ENCODE measurements at regions not wholly inside any gene's neighbourhood (a gene's known extent, or its start where the extent isn't known, plus 50 kb on each side); places are given as distances from the start of the nearest gene placed in this dataset.
"Not testable (repeated sequence)": the region's sequence is repeated elsewhere in the genome, so short reads cannot be mapped to it uniquely, and the experiment has no call there.

- not testable (repeated sequence) for DNase-seq (ENCODE audit: low spot score)
These were observed 454.3 kb upstream of the SLITRK6 start for GRCh38 chr13:86253497-86253896.

DNA sequence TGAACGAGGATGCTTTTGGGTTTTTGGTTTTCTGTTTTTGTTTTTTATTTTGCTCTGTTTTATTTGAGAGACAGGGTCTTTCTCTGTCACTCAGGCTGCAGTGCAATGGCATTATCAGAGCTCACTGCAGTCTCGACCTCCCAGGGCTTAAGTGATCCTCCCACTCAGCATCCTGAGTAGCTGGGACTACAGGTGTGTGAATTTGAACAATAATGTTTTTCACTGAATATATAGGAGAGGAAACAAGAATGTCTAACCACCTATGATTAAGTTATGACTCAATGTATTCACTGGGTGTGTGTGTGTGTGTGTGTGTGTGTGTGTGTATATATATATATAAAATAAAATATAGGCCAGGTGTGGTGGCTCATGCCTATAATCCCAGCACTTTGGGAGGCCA, 456.6 kb upstream of the SLITRK6 start:
- DNase-seq (ENCODE audit: low spot score) = not testable (repeated sequence)

GRCh38 chr13:86269511-86269910, 470.3 kb upstream of the SLITRK6 start:
- DNase-seq (ENCODE audit: low spot score) = no peak

DNA sequence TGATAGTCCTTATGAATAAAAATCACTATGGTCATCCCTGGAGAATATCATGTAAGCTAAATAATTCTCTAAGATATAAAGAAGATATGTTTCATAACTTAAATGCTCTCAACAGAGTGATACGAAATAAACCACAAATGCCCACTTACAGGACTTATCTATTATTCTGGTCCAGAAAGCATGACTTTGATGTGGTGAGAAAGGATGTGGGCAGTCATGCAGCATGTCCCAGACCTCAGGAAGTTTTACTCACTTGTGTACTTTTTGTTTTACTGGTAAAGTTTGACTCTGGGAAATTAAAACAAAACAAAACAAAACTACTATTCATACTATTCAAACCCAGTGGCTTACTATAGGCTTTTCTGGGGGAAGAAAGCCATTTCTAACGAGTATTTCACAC, 483.2 kb upstream of the SLITRK6 start:
- peak; percentile 28 for DNase-seq (ENCODE audit: low spot score)

DNA sequence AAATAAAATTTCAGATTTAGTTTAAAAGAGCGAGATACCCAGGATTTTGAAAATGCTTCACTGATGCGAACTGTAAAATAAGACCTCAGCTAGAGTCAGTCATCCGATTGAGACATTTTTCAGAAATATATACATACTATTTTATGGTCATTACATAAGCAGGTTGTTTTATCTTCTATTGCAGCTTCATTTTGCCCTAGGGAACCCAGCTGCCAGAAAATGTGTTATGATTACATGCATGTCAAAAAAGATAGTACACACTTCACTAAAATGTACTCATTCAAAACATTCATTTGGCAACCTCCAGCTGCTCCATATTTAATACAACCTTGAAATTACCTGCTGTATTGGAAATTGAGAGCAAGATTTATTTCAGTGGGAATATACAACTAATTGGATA, 483.8 kb upstream of the SLITRK6 start:
- DNase-seq (ENCODE audit: low spot score) = no peak

DNA sequence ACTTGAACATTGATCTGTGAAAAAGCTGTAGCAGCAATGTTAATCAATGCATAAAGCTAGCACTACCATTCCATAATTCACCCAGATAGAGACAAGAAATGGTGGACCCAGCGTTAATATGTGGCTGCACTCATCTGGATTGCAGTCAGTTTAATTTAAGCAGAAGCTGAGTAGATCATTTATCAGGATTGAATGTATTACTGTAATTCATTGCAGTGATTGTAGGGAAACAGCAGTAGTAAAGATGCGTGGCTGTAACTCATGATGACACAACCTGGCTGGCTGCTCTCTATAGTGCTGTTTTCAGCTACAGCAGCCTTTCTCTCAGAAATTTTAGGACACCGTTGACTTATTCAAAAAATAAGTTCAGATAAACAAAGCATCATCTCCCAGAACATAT, 499.5 kb upstream of the SLITRK6 start:
- peak; percentile 4 for DNase-seq (ENCODE audit: low spot score)

GRCh38 chr13:86299128-86299527, 499.9 kb upstream of the SLITRK6 start:
- DNase-seq (ENCODE audit: low spot score) = no peak

- DNase-seq (ENCODE audit: low spot score) = no peak
These were observed 510.7 kb upstream of the SLITRK6 start for GRCh38 chr13:86309881-86310280.

- DNase-seq (ENCODE audit: low spot score) = no peak
These were observed 514.2 kb upstream of the SLITRK6 start for GRCh38 chr13:86313421-86313820.

- no peak for DNase-seq (ENCODE audit: low spot score)
These were observed 519.2 kb upstream of the SLITRK6 start for GRCh38 chr13:86318450-86318849.

- peak; percentile 35 for DNase-seq (ENCODE audit: low spot score)
These were observed 525.0 kb upstream of the SLITRK6 start for GRCh38 chr13:86324191-86324590.

- no peak for DNase-seq (ENCODE audit: low spot score)
These were observed 556.1 kb upstream of the SLITRK6 start for GRCh38 chr13:86355301-86355700.

GRCh38 chr13:86357106-86357505, 557.9 kb upstream of the SLITRK6 start:
- DNase-seq (ENCODE audit: low spot score) = no peak

DNA sequence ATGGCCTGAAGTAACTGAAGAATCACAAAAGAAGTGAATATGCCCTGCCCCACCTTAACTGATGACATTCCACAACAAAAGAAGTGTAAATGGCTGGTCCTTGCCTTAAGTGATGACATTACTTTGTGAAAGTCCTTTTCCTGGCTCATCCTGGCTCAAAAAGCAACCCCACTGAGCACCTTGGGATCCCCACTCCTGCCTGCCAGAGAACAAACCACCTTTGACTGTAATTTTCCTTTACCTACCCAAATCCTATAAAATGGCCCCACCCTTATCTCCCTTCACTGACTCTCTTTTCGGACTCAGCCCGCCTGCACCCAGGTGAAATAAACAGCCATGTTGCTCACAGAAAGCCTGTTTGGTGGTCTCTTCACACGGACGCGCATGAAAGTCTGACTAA, 564.5 kb upstream of the SLITRK6 start:
- not testable (repeated sequence) for DNase-seq (ENCODE audit: low spot score)

- no peak for DNase-seq (ENCODE audit: low spot score)
These were observed 569.7 kb upstream of the SLITRK6 start for GRCh38 chr13:86368924-86369323.

GRCh38 chr13:86377451-86377850, 578.2 kb upstream of the SLITRK6 start:
- DNase-seq (ENCODE audit: low spot score) = no peak

DNA sequence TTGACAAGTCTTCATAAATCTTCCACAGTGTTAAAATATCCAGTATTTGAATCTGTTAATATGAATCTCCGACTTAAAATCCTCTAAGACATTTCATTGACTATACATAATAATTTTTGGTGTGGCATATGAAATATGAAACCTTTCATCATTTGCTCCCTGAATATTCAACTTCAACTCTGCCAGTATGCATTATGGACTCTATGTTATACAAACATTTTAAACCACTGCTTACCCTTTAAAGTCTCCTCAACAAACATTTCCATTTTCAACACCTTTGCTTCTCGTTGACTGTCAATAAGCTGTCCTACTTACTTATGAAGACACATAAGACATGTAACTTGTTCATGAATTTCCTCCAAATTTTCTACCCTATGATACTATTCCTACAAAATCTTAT, 579.4 kb upstream of the SLITRK6 start:
- DNase-seq (ENCODE audit: low spot score) = no peak

DNA sequence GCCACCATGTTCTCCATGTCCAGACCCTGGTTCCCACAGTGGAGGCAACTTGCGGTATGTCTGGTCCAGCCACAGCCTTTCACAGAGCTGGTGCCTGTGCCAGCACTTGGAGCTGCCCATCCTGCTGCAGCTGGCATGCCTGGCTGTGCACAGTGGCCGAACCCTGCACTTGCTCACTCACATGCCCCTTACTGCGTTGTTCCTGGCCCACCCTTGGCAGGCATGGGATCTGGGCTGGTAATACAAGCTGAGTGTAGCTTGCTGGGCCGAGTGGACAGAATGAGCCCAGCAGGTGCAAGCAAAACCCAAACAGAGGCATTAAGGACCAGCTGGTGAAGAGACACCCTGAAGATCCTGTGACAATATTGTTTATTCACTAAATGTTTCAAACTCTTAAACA, 583.9 kb upstream of the SLITRK6 start:
- DNase-seq (ENCODE audit: low spot score) = no peak

DNA sequence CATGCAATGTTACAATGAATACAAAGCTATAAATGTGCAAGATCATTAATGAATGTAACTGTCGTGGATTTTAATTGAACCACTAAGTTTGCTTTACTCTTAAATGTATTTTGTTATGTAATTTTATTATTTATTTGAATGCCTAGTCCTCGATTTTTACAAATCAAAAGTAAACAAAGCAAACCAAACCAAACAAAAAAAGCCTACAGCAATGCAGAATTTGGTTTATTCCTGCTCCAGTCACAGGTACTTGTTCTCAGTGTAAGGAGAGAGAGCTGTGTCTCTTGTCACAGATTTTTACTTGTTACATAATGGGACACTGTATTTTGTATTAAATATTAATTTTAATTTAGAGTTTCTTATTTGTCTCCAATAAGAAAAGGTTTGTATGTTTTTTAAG, 584.3 kb upstream of the SLITRK6 start:
- no peak for DNase-seq (ENCODE audit: low spot score)

DNA sequence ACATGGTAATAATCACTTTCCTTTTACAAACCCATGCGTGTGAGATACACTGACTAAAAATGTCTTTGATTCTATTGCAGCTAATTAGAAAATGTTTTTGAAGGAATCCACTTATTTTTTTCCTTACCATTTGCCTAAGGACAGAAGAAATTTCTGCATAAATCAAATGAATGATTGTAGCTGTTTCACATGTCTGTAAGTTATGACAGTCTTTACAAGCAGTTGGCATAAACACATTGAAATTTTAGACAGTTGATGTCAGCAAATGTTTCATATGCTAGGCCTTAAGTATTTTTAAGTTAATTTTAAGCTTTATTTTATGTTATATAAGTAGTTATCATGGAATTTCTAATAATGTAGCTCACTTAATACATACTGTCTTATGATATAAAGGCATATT, 598.4 kb upstream of the SLITRK6 start:
- DNase-seq (ENCODE audit: low spot score) = no peak

DNA sequence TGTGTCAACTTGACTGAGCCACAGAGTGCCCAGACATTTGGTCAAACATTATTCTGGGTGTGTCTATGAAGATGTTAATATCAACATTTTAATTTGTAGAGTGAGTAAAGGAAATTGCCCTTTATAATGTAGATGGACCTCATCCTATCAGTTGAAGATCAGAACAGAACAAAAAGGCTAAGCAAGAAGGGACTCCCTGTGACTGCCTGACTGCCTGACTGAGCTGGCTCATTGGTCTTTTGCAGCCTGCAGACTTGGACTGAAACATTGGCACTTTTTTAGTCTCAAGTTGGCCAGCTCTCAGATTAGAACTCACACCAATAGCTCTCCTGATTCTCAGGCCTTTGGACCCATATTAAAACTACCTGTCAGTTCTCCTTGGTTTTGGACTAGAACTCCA, 600.4 kb upstream of the SLITRK6 start:
- no peak for DNase-seq (ENCODE audit: low spot score)

GRCh38 chr13:86402500-86402899, 603.3 kb upstream of the SLITRK6 start:
- DNase-seq (ENCODE audit: low spot score) = no peak

GRCh38 chr13:86403181-86403580, 604.0 kb upstream of the SLITRK6 start:
- no peak for DNase-seq (ENCODE audit: low spot score)

DNA sequence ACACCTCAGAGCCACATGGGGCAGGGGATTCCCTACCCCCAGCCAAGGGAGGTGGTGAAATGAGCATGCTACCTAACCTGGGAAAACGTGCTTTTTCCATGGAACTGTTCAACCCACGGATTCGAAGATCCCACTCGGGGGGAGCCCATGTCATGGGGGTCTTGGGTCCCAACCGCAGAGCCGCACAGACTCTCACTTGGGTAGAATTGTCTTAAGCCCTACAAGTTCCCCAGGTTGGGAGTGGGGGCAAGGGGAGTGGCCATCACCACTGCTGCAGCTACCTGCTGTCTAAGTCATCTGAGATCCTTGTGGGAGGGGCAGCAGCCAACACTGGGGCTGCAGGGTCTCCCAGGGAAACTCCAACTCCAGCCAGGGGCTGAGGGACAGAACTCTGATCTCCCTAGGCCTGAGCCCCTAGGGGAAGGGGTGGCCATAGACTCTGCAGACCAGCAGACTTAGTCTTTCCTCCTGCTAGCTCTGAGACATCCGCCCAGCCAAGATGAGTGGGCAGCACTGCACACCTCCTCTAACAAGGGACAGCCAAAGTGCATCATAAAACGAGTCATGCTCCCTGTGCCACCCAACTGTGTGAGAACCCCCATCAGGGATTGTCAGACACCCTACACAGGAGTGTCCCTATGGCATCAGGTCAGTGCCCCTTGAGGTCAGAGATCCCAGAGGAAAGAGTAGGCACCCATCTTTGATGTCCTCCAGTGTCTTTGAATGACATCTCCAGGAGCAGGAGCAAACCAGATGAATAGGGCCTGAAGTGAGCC, 610.4 kb upstream of the SLITRK6 start:
- no peak for DNase-seq (ENCODE audit: low spot score)
